RCC 7860 (cell line): ENCODE measurements at regions not wholly inside any gene's neighbourhood (a gene's known extent, or its start where the extent isn't known, plus 50 kb on each side); places are given as distances from the start of the nearest gene placed in this dataset.
"Not testable (repeated sequence)": the region's sequence is repeated elsewhere in the genome, so short reads cannot be mapped to it uniquely, and the experiment has no call there.

Experiments used
- DNase-seq: peaks from one replicate; pipeline ENCODE4 v3.0.0-alpha.2; 2015; ENCODE audit warnings: low spot score
- FAIRE-seq: peaks from 2 replicates; lab custom pipeline; 2012; peaks lifted over from hg19 to GRCh38; lab: Jason Lieb, UNC

GRCh38 chrX:462853-463252 lies 76.1 kb upstream of the PPP2R3B start:
- no peak for FAIRE-seq
- DNase-seq: no peak

DNA sequence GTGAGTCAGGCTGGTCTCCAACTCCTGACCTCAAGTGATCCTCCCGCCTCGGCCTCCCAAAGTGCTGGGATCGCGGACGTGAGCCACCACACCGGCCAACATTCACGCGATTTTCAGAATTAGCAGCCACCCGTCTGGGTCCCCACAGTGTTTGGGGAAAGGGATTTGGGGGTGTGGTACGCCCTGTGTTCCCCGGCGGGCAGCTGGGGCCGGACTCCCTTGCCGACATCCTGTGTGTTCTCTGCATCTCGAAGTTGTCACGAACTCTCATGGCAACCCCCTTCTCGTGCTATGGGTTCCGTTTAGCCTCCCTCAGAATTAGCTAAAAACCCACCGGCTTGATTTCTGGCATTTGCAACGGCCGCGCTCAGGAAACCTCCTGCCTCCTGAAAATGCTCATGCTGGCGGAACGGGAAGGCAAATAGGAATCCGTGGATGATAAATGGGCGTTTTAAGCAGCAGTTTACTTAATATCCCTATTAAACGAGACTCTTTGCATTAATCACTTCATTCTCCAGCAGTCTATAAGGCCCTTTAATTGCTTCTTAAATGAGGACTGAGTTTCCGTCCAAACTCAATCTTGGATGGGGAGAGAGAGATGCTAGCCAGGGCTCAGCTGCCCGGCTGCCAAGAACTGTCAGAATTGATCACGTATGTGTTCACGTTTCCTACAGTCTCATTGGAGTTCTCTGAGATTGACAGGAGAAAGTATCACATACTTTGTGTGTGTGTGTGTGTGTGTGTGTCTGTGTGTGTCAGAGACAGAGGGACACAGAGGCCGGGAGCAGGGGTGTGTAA lies 78.9 kb upstream of the PPP2R3B start:
- no peak for FAIRE-seq

GRCh38 chrX:466836-467235 lies 80.1 kb upstream of the PPP2R3B start:
- DNase-seq, FAIRE-seq: not testable (repeated sequence)

More for the DNA sequence above, 78.9 kb upstream of the PPP2R3B start:
- no peak for DNase-seq

DNA sequence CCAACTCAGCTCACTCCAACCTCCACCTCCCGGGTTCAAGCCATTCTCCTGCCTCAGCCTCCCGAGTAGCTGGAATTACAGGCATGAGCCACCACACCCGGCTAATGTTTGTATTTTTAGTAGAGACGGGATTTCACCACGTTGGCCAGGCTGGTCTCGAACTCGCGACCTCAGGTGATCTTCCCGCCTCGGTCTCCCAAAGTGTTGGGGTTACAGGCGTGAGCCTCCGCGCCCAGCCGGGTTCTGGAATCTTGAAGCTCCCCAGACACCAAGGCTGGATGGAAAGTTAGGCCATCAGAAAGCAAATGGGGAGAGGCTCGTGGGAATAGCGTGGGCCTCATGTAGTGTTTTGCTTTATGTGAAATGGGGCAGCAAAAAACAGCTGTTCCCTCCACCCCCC lies 81.0 kb upstream of the PPP2R3B start:
- DNase-seq, FAIRE-seq: not testable (repeated sequence)

DNA sequence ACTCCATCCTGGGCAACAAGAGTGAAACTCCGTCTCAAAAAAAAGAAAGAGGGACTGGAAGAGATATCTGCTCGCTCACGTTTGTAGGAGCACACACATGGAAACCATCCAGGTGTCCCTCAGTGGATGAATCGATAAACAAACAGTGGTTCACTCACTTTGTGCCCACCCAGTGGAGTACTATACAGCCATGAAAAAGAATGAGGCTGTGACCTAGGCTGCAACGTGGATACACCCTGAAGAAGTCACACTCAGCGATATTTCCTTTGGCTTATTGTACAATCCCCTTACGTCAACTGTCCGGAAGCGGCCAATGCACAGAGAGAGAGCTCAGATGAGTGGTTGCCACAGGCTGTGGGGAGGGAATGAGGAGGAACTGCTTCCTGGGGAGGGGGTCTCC lies 82.3 kb upstream of the PPP2R3B start:
- FAIRE-seq (no peak), DNase-seq (no peak)

- FAIRE-seq (no peak), DNase-seq (no peak)
Observed at GRCh38 chrX:470686-471085, 84.0 kb upstream of the PPP2R3B start.

- FAIRE-seq: no peak
- no peak for DNase-seq
Observed at GRCh38 chrX:471281-471680, 84.6 kb upstream of the PPP2R3B start.

- FAIRE-seq, DNase-seq: not testable (repeated sequence)
Observed at GRCh38 chrX:472275-472674, 85.6 kb upstream of the PPP2R3B start.

DNA sequence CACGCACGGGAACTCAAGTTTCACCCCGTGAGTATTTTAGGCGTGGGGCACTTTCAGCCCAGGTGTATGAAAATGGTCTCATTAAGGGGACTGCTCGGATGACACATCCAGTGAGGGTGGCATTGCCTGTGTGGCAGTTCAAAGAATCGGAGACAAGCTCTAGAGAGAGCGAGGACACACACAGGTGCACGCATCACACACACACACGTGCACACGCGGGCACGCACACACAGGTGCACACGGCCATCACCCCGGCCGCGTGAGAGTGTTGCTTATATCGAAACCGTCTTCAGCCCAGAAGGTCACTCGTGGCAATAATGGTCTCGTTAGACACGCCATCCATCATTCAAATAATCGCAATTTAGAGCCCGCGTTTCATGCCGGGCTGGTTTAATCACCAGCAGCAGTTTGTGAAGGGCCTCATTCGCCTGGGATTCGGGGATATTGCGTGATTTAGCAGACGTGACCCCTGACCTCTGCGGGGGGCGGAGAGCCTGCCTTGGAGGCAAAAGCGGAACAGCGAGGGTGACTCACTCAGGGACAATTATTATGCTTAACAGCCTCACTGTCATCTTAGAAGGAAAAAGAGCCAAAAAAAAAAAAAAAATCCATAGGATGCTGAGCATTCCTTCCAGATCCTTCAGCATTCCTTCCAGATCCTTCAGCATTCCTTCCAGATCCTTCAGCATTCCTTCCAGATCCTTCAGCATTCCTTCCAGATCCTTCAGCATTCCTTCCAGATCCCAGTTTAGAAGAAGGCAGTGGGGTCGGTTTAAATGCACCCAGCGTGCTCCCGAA lies 89.4 kb upstream of the PPP2R3B start:
- FAIRE-seq: no peak
- no peak for DNase-seq

DNA sequence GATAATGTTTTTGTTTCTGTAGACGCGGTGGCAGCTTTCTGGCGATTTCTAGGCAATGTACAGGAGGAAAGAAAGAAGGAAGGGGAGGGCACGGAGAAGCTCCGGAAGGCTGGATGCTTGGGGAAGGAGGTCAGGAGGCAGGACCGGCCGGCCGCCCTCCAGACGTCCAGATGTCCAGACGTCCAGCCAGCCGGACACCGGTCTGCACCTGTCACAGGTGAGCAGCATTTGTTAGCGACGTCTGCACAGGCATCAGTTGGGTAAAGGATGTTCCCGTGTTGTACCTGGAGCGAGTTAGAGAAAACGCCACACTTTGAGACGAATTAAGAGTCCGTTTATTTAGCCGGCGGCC lies 90.0 kb upstream of the PPP2R3B start:
- DNase-seq: no peak
- no peak for FAIRE-seq

DNA sequence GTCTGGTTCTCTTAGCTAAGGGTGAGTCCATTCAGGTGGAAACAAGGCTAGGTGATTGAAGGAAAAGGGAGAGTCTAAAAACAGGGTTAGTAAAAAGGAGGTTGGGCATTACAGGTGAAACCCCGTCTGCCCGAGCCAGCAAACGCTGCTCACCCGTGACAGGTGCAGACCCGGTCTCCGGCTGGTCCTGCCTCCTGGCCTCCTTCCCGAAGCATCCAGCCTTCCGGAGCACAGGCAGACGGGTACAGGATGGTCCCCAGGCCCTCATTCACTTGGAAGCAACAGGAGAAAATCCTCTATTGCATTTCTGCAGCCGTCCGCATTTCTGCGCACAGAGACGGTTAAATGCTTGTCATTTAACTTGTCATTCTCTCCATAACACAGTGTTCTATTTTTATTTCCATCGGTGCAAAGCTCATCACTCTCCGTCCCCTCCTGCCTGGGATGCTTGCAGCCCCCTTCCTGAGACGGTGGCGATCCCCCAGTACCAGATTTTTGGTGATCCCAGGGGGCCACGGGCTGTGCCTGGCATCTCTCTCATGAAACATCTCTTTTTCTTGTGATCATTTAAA lies 90.8 kb upstream of the PPP2R3B start:
- DNase-seq (no peak), FAIRE-seq (no peak)

GRCh38 chrX:479273-479981 lies 92.7 kb upstream of the PPP2R3B start:
- FAIRE-seq (no peak), DNase-seq (no peak)

GRCh38 chrX:480861-481417 lies 94.2 kb upstream of the PPP2R3B start:
- no peak for FAIRE-seq
- DNase-seq: no peak

GRCh38 chrX:482192-482701 lies 95.5 kb upstream of the PPP2R3B start:
- no peak for FAIRE-seq
- DNase-seq: no peak

DNA sequence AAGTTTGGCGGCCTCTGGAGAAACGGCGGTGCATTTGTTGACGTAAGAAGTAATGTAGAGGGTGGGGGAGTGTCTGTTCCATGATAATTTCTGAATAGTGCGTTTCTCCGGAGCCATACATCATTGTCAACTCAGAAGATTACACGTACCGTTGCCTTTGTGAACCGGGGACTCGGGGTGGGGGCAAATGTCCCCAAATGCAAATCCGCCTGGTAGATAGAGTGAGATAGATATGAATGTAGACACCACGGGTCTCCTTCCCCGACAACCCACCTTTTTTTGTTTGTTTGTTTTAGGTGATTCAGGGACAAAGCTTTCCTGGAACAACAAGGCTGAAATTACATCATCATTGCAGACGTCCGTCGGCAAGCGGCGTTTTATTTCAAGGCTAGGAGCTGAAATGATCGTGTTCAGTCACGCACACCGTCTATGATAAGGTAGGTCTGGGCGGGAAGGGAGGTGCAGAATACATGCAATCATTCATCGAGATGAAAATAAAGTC lies 96.0 kb upstream of the PPP2R3B start:
- no peak for FAIRE-seq
- DNase-seq: no peak

- FAIRE-seq (no peak), DNase-seq (no peak)
Observed at GRCh38 chrX:485368-485767, 98.7 kb upstream of the PPP2R3B start.

GRCh38 chrX:486325-486724 lies 99.6 kb upstream of the PPP2R3B start:
- DNase-seq (no peak), FAIRE-seq (no peak)

DNA sequence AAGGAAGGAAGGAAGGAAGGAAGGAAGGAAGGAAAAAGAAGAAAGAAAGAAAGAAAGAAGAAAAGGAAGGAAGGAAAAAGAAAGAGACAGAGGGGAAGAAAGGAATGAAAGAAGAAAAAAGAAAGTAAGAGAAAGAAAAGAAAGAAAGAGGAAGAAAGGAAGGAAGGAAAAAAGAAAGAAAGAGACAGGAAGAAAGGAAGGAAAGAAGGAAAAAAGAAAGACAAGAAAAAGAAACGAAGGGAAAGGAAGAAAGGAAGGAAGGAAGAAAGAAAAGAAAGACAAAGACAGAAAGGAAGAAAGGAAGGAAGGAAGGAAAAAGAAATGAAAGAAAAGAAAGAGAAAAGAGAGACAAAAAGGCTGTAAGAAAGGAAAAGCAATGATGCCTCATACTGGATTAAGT lies 101.1 kb upstream of the PPP2R3B start:
- DNase-seq: no peak
- FAIRE-seq: no peak

DNA sequence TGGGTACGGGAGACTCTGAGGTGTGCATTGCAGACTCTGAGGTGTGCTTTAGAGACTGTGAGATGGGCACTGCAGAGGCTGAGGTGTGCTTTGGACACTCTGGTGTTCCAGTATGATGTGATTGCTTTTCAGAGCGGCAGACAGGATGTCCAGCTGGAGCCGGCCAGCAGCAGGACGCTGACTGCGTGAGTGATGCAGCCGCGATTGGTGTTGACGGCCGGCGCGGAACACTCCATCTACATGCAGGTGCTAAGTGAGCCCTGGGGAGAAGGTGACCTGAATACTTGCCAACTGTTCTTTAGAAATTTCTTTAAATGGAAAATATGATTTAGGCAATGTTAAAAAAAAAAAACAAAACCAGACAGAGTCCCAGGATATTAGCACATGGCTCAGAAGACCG lies 103.1 kb upstream of the PPP2R3B start:
- FAIRE-seq: no peak
- no peak for DNase-seq

- FAIRE-seq (no peak), DNase-seq (no peak)
Observed at GRCh38 chrX:497186-498014, 110.7 kb upstream of the PPP2R3B start.
